H7 (cell line): ENCODE measurements at regions not wholly inside any gene's neighbourhood (a gene's known extent, or its start where the extent isn't known, plus 50 kb on each side); places are given as distances from the start of the nearest gene placed in this dataset.

Experiments
- DNase-seq: peaks from one replicate; pipeline ENCODE4 v3.0.0; 2012
- H3K27me3 ChIP-seq: 2 replicates; pipeline ENCODE4 v1.6.0; 2011; ENCODE audit warnings: mild to moderate bottlenecking, low read length; ENCODE audit not compliant: control insufficient read depth, insufficient read depth
- H3K36me3 ChIP-seq: replicated peaks from 2 replicates; pipeline ENCODE4 v1.5.1; 2011; ENCODE audit warnings: low read length; ENCODE audit not compliant: control insufficient read depth, insufficient read depth
- H3K4me3 ChIP-seq: 2 replicates; pipeline ENCODE4 v1.5.1; 2011; ENCODE audit warnings: low read depth, mild to moderate bottlenecking, control low read depth, low read length, moderate library complexity; ENCODE audit not compliant: insufficient read depth

DNA sequence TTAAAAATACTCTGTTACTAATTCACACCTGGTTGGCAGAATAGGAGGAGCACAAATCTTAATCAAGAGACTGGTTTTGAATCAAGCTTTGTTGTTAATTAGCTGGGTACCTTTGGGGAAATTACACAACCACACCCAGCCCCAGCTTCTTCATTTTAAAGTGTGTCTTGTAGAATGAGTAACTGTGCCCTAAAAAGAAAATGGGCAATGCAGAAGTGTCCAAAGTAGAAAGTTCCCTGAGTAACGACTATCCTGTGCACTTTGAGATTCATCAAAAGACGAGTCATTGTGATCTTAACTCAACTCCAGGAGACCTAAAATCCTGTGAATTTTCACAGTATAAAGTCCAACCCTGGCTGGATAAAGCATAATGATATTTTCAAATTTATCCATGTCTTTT is 792.3 kb upstream of the HS3ST1 start:
- DNase-seq = no peak
- H3K4me3 ChIP-seq = no peak overlapping the region
- no peaks in the 10 kb centered on the region for H3K27me3 ChIP-seq
- no peaks in the 10 kb centered on the region for H3K36me3 ChIP-seq

DNA sequence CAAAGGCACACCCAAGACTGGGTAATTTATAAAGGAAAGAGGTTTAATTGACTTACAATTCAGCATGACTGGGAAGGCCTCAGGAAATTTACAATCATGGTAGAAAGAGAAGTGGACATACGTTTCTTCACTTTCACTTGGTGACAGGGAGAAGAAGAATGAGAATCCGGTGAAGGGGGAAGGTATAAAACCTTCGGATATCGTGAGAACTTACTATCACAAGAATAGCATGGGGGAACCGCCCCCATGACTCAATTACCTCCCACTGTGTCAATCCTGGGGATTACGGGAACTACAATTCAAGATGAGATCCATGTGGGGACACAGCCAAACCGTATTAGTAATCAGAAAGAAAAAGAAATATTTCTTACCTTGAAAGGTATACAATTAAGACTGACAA is 782.9 kb upstream of the HS3ST1 start:
- H3K4me3 ChIP-seq = no peak overlapping the region
- H3K36me3 ChIP-seq = no peaks in the 10 kb centered on the region
- no peak for DNase-seq
- no peaks in the 10 kb centered on the region for H3K27me3 ChIP-seq

GRCh38 chr4:12207396-12207795 is 778.7 kb upstream of the HS3ST1 start:
- no peak overlapping the region for H3K4me3 ChIP-seq
- H3K27me3 ChIP-seq = no peaks in the 10 kb centered on the region

GRCh38 chr4:12206091-12206490 is 777.4 kb upstream of the HS3ST1 start:
- no peak for DNase-seq

More at GRCh38 chr4:12207396-12207795, 778.7 kb upstream of the HS3ST1 start:
- DNase-seq = no peak
- no peaks in the 10 kb centered on the region for H3K36me3 ChIP-seq

DNA sequence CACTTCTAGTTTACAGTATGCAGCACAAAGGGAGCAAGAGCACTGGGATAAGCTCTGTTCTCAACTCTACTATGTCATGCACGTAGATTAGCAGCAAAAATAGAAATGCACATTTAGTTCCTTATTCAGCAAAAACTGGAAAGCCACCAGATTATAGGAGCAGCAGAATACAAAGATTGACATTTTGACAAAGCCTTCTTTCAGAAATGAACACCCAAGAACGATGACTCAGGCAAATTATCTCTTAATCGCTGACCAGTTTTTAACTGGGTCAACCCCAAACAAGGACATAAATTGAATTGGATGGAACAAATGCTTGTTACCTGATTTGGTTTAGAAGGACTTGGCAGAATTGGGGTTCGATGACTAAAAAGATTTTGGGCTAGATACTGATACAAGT is 775.3 kb upstream of the HS3ST1 start:
- Histone ChIP-seq H3K4me3 (no peak overlapping the region), H3K27me3 (no peaks in the 10 kb centered on the region), H3K36me3 (no peaks in the 10 kb centered on the region)
- no peak for DNase-seq

More at GRCh38 chr4:12206091-12206490, 777.4 kb upstream of the HS3ST1 start:
- Histone ChIP-seq H3K36me3 (no peaks in the 10 kb centered on the region), H3K4me3 (no peak overlapping the region), H3K27me3 (no peaks in the 10 kb centered on the region)

DNA sequence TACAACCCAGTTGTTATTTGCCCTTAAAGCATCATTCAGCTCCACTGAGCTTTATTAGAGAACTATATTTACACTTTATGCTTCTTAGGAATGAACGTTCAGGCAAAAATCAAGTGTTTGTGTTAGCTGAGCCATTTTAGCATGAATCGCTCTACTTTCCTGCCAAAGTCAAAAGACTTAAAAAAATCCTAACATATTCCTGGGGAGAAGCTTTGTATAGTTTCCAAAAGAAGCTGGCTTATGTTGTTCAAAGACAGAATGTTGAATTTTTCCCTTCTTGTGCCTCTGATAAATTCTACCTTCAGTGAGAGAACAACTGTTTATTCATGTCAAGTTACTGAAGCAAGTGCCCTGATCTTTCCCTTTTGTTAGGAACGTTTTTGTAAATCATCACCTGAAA is 771.5 kb upstream of the HS3ST1 start:
- no peak for DNase-seq
- H3K4me3 ChIP-seq = no peak overlapping the region
- H3K27me3 ChIP-seq = no peaks in the 10 kb centered on the region
- H3K36me3 ChIP-seq = no peaks in the 10 kb centered on the region

DNA sequence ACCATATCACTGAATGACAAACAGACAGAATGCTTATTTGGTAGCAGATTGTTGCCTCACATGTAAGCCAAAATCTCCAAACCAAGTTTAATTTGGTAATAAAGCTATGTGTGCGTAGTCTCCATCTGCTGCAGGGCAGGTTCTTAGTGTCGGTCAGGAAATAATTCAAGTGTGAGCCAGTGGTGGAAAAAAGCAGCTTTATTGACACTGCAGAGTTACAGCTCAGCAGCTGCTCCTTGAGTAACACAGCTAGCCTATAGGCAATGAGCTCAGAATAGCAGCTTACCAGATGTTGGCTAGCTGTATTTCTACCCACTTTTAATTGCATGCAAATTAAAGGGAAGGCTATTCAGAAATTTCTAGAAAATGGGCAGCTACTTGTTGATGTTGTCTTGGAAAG is 757.8 kb upstream of the HS3ST1 start:
- Histone ChIP-seq H3K36me3 (no peaks in the 10 kb centered on the region), H3K27me3 (no peaks in the 10 kb centered on the region), H3K4me3 (no peak overlapping the region)
- no peak for DNase-seq

DNA sequence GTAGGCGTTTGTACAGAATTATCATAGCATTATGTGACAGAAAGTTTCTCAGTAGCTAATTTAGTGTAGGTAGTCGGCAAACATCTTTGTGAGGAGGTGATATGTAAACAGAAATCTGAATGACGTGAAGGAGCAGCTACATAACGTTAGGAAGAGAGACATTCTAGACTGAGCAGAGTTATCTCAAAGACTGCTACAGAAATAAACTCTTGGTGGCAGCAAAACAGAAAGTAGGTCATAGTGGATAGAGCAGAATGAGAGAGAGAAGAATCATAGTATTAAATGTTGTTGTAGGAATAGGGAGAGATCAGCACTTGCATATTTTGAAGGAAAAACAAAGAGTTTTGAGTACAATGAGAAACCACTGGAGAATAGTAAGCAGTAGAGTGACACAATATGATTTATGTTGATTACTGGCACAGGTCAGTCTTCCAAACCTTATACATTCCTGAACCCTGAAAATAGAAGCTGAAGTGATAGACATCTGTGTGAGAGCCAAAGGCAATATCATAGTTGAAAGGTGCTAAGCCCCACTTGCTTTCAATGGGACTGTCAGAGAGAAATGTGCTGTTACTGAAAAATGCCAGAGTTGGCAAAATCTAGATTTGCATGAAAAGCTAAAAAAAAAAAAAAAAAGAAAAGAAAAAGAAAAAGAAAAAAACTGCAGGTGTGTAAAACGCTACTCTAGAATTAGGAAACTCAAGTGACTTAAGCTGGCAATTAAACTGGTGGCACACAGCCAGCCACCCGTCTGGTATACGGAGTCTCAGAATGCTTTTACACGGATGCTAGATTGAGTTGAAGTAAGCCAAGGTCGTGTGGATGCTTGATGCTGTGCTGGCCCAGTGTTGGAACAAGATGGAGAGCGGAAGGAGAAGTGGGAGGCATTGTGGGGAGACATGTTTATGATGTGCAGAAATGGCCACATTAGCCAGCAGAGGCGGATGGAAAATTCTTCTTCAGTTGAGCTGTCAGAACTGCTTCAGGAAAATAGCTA is 750.2 kb upstream of the HS3ST1 start:
- Histone ChIP-seq H3K4me3 (no peak overlapping the region), H3K36me3 (no peaks in the 10 kb centered on the region), H3K27me3 (no peaks in the 10 kb centered on the region)
- no peak for DNase-seq

DNA sequence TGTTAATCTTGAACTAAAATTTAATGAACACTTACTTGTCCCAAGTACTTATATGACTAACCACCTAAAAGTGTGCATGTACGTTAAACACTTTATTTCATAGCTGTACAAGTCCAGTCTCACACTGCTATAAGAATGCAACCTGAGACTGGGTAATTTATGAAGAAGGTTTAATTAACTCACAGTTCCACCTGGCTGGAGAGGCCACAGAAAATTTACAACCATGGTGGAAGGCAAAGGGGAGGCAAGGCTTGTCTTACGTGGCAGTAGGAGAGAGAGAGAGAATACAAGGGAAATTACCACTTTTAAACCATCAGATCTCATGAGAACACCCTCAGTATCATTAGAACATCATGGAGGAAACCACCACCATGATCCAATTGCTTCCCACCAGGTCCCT is 748.7 kb upstream of the HS3ST1 start:
- H3K36me3 ChIP-seq = no peaks in the 10 kb centered on the region
- H3K27me3 ChIP-seq = no peaks in the 10 kb centered on the region
- DNase-seq = no peak
- H3K4me3 ChIP-seq = no peak overlapping the region

GRCh38 chr4:12173496-12173895 is 744.8 kb upstream of the HS3ST1 start:
- no peak for DNase-seq
- H3K36me3 ChIP-seq = no peaks in the 10 kb centered on the region
- H3K27me3 ChIP-seq = no peaks in the 10 kb centered on the region

DNA sequence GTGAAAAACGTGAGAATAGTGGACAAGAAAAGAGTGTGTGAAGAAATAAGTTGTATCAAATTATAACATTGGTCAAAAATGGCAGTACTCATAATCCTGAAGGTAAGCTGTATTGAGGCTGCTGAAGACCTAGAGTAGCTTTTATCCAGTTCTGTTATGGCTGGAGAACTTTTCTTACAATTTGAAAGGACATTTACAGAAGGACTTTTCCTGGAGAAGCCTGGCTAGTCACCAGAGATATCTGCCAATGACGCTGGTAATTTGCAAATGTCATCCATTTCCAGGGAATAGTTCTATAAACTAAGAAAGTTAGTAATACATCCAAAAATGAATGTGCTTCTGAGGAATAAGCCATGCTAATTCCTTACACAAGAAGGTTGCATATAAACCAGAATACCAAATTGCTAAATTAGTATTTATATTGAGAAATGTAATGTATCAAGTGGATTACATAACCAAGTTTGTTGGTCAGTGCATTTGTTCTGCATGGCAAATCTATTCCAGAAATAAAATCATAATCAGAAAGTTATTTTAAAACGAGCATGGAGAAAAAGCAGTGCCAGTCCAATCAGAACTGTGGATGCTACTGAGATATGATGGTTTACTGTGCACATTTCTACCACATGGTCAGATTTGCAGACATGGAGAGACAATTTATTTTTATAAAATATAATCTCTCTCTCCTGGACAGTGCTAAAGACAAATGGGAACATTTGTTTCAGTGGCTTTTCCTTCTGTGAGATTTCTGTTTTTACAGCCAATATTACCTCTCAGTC is 743.7 kb upstream of the HS3ST1 start:
- H3K36me3 ChIP-seq = no peaks in the 10 kb centered on the region
- DNase-seq = no peak
- no peaks in the 10 kb centered on the region for H3K27me3 ChIP-seq
- H3K4me3 ChIP-seq = no peak overlapping the region

More at GRCh38 chr4:12173496-12173895, 744.8 kb upstream of the HS3ST1 start:
- H3K4me3 ChIP-seq = no peak overlapping the region

GRCh38 chr4:12170308-12170707 is 741.6 kb upstream of the HS3ST1 start:
- no peak for DNase-seq
- Histone ChIP-seq H3K4me3 (no peak overlapping the region), H3K36me3 (no peaks in the 10 kb centered on the region)

DNA sequence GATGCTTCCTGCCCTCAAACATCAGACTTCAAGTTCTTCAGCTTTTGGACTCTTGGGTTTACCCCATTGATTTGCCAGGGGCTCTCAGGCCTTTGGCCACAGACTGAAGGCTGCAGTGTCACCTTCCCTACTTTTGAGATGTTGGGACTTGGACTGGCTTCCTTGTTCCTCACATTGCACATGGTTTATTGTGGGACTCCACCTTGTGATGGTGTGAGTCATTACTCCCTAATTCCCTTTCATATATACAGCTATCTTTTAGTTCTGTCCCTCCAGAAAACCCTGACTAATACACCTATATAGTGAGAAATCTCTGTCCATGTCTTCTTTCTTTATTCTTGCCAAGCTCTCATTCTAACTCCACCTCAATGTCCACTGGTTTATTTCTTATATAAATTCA is 736.9 kb upstream of the HS3ST1 start:
- DNase-seq = no peak
- H3K4me3 ChIP-seq = no peak overlapping the region
- no peaks in the 10 kb centered on the region for H3K36me3 ChIP-seq
- no peaks in the 10 kb centered on the region for H3K27me3 ChIP-seq

More at GRCh38 chr4:12170308-12170707, 741.6 kb upstream of the HS3ST1 start:
- no peaks in the 10 kb centered on the region for H3K27me3 ChIP-seq

- DNase-seq = peak; percentile 1
- Histone ChIP-seq H3K4me3 (no peak overlapping the region), H3K27me3 (no peaks in the 10 kb centered on the region), H3K36me3 (no peaks in the 10 kb centered on the region)
These were observed 717.6 kb upstream of the HS3ST1 start for GRCh38 chr4:12146339-12146738.

GRCh38 chr4:12145768-12146167 is 717.1 kb upstream of the HS3ST1 start:
- no peaks in the 10 kb centered on the region for H3K27me3 ChIP-seq

More at GRCh38 chr4:12145768-12146167, 717.1 kb upstream of the HS3ST1 start:
- no peak overlapping the region for H3K4me3 ChIP-seq
- no peak for DNase-seq
- no peaks in the 10 kb centered on the region for H3K36me3 ChIP-seq
